HCEC 1CT (cell line): ENCODE measurements at regions not wholly inside any gene's neighbourhood (a gene's known extent, or its start where the extent isn't known, plus 50 kb on each side); places are given as distances from the start of the nearest gene placed in this dataset.
A peak's percentile ranks its signal among the peaks of the same experiment; 100 is the strongest.

Experiments used
- DNase-seq: peaks from one replicate; pipeline ENCODE4 v3.0.0-alpha.2; 2017

DNA sequence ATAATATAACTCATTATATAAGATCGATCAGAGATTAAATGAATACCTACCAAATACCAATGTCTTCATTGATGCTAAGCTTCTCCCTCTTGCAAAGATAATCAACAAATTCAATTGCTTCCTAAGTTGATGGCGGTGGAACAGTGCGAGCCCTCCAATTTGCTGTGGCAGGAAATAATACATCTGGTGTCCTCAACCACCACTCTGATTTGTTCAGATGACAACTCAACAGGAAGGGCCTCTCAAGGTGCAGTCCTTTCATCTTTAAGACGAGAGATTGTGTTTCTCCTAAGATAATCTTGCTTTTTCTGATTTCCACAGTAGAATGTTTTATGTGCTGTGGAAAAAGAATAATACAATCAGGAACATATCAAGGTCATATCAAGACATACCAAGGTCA lies 56.6 kb upstream of the IGFBP2 start:
- no peak for DNase-seq

DNA sequence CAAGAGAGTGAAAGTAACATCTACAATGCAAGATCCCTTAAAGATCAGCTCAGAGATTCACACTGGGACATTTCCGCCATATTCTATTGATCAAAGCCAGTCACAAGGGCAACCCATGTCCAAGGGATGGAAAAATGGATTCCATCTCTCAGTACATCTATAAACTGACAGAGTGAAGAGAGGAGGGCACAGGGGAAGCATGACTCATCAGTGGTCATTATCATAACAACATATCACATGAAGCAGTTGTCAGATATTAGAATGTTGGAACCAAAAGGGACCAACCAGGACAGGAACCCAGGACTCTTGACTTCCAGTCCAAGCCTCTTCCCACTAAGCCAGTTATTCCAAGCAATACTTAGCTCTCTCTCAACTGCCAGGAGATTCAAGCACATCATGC lies 54.9 kb upstream of the IGFBP2 start:
- DNase-seq = peak; percentile 25

DNA sequence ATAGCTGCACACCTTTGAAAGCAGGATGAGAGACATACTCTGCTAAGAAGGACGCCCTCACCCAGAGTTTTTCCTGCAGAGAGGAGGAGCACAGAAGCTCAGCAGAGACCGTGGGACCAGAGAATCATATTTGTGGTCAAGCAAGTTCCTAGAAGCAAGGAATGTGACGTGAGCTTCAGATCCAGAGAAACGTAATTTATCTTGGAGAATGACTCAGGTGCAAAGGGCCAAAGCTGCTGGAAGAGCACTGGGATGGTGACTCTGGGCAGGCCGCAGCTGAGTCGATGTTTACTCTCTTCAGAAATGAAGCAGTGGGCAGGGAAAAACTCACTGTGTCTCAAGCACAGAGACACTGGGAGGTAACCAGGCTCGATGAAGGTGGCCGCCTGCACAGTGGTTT lies 50.1 kb upstream of the IGFBP2 start:
- DNase-seq = peak; percentile 46
